ENCODE measurements at regions not wholly inside any gene's neighbourhood (a gene's known extent, or its start where the extent isn't known, plus 50 kb on each side); places are given as distances from the start of the nearest gene placed in this dataset.

GRCh38 chr5:164687391-164687790 lies 1182.0 kb downstream of the MAT2B start:
- no peak overlapping the region for H3K9ac ChIP-seq (ENCODE audit: control insufficient read depth, extremely low read depth, insufficient read depth, low read length)
- no peaks in the 10 kb centered on the region for H3K9me3 ChIP-seq (ENCODE audit: control insufficient read depth, low read depth, low read length)
- H3K79me2 ChIP-seq (ENCODE audit: control insufficient read depth, insufficient read depth, low read length), result no peaks in the 10 kb centered on the region
- no peak overlapping the region for H3K4me3 ChIP-seq (ENCODE audit: control insufficient read depth in 2 of 3, extremely low read depth in 1 of 3, insufficient read depth in 2 of 3, low read depth in 1 of 3, low read length in 3 of 3)
- no peak overlapping the region for H3K27ac ChIP-seq (ENCODE audit: control insufficient read depth, insufficient read depth, low read length)
- no peak overlapping the region for H3K4me2 ChIP-seq (ENCODE audit: control insufficient read depth, extremely low read depth, insufficient read depth, low read depth, low read length)
- H3K9me1 ChIP-seq (ENCODE audit: control insufficient read depth, extremely low read depth, insufficient read depth, low read length), result no peaks in the 10 kb centered on the region
- FAIRE-seq, result no peak
- no peak for DNase-seq (ENCODE audit: low read depth, low spot score)
- no peaks in the 10 kb centered on the region for H3K27me3 ChIP-seq (ENCODE audit: control insufficient read depth, extremely low read depth, insufficient read depth, low read length)
- dilution Hi-C loops (cut with MboI; ENCODE audit: extremely low pct_ligation_motif_present, low sequenced_read_pairs), result no loop called here
- no peaks in the 10 kb centered on the region for H3K4me1 ChIP-seq (ENCODE audit: control insufficient read depth, extremely low read depth, insufficient read depth, low read length)
- TF ChIP-seq CTCF (optimal IDR thresholded peaks at IDR 0.05 in 1 of 3, IDR thresholded peaks at IDR 0.05 in 1 of 3, conservative IDR thresholded peaks at IDR 0.05 in 1 of 3; ENCODE audit: extremely low read depth in 1 of 3, insufficient read depth in 2 of 3, low read length in 3 of 3), result no peak
- TF ChIP-seq EZH2 (IDR thresholded peaks at IDR 0.05; ENCODE audit: low read length), result no peak
- H3K36me3 ChIP-seq (ENCODE audit: control insufficient read depth in 2 of 2, extremely low read depth in 1 of 2, insufficient read depth in 2 of 2, low read length in 2 of 2), result no peaks in the 10 kb centered on the region
- no peak overlapping the region for H2AFZ ChIP-seq (ENCODE audit: control insufficient read depth, low read length)
- no peaks in the 10 kb centered on the region for H4K20me1 ChIP-seq (ENCODE audit: control insufficient read depth, extremely low read depth, insufficient read depth, low read length)

GRCh38 chr5:164688437-164688836 lies 1183.0 kb downstream of the MAT2B start:
- Histone ChIP-seq H3K27me3 (ENCODE audit: control insufficient read depth, extremely low read depth, insufficient read depth, low read length) (no peaks in the 10 kb centered on the region), H4K20me1 (ENCODE audit: control insufficient read depth, extremely low read depth, insufficient read depth, low read length) (no peaks in the 10 kb centered on the region), H3K4me2 (ENCODE audit: control insufficient read depth, extremely low read depth, insufficient read depth, low read depth, low read length) (no peak overlapping the region), H3K9me1 (ENCODE audit: control insufficient read depth, extremely low read depth, insufficient read depth, low read length) (no peaks in the 10 kb centered on the region), H3K4me3 (ENCODE audit: control insufficient read depth in 2 of 3, extremely low read depth in 1 of 3, insufficient read depth in 2 of 3, low read depth in 1 of 3, low read length in 3 of 3) (no peak overlapping the region), H3K36me3 (ENCODE audit: control insufficient read depth in 2 of 2, extremely low read depth in 1 of 2, insufficient read depth in 2 of 2, low read length in 2 of 2) (no peaks in the 10 kb centered on the region), H3K4me1 (ENCODE audit: control insufficient read depth, extremely low read depth, insufficient read depth, low read length) (no peaks in the 10 kb centered on the region), H3K9ac (ENCODE audit: control insufficient read depth, extremely low read depth, insufficient read depth, low read length) (no peak overlapping the region), H3K79me2 (ENCODE audit: control insufficient read depth, insufficient read depth, low read length) (no peaks in the 10 kb centered on the region), H3K9me3 (ENCODE audit: control insufficient read depth, low read depth, low read length) (no peaks in the 10 kb centered on the region), H2AFZ (ENCODE audit: control insufficient read depth, low read length) (no peak overlapping the region), H3K27ac (ENCODE audit: control insufficient read depth, insufficient read depth, low read length) (no peak overlapping the region)
- no peak for DNase-seq (ENCODE audit: low read depth, low spot score)
- TF ChIP-seq EZH2 (IDR thresholded peaks at IDR 0.05; ENCODE audit: low read length) (no peak), CTCF (optimal IDR thresholded peaks at IDR 0.05 in 1 of 3, IDR thresholded peaks at IDR 0.05 in 1 of 3, conservative IDR thresholded peaks at IDR 0.05 in 1 of 3; ENCODE audit: extremely low read depth in 1 of 3, insufficient read depth in 2 of 3, low read length in 3 of 3) (no peak)
- dilution Hi-C loops (cut with MboI; ENCODE audit: extremely low pct_ligation_motif_present, low sequenced_read_pairs), result no loop called here
- FAIRE-seq, result no peak

Measured in keratinocyte (primary cell).